GM18505 (cell line): ENCODE measurements at regions not wholly inside any gene's neighbourhood (a gene's known extent, or its start where the extent isn't known, plus 50 kb on each side); places are given as distances from the start of the nearest gene placed in this dataset.

Experiments
- ATAC-seq: cut with Tn5 transposase; IDR thresholded peaks from one replicate; pipeline ENCODE4 v1.9.1; 2021; ENCODE audit not compliant: unreplicated experiment
- POLR2A ChIP-seq: IDR thresholded peaks from 4 replicates; pipeline ENCODE4 v1.6.1; 2011; ENCODE audit warnings: borderline replicate concordance; ENCODE audit not compliant: insufficient read depth, insufficient read length; ENCODE audit errors: extremely low read depth

- ATAC-seq = no peak
- no peak for TF ChIP-seq POLR2A
Measured at GRCh38 chr2:34492561-34493455, 893.7 kb upstream of the FAM98A start.

- TF ChIP-seq POLR2A = no peak
- no peak for ATAC-seq
Measured at GRCh38 chr2:34486965-34487364, 887.9 kb upstream of the FAM98A start.

- ATAC-seq = no peak
- no peak for TF ChIP-seq POLR2A
Measured at GRCh38 chr2:34481542-34481941, 882.4 kb upstream of the FAM98A start.

DNA sequence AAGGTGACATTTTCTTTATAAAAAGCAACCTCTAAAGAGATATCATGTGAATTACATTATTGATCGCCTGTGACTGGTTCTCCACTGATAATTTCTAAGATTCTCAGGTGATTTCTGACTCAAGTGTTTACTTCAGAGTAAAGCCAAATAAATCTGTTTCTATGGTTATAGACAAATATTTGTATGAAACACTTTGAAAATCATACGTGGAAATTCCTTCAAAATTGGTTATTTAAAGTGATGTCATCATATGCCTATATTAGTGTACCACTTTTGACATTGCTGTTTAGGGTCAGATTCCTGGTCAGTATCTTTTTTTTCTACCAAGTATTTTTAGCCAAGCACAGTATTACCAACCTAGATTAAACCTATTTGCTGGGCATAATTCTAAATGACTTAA, 881.3 kb upstream of the FAM98A start:
- ATAC-seq = no peak
- no peak for TF ChIP-seq POLR2A

- no peak for TF ChIP-seq POLR2A
- ATAC-seq = no peak
Measured at GRCh38 chr2:34475156-34475555, 876.1 kb upstream of the FAM98A start.

DNA sequence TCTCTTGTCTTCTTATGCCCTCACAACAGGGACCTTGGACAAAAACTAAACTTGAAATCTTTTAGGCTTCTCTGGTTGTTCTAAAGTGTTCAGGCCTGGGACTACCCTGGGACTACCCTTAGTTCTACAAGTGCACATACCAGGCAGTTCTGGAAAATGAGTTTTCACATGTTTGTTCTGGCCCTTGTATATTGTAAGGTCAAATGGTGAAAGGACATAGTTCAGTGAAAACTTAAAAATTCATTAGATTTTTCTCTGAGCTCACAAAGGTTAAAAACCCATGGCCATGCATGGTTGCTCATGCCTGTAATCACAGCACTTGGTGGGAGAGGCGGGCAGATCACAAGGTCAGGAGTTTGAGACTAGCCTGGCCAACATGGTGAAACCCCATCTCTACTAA, 875.5 kb upstream of the FAM98A start:
- no peak for ATAC-seq
- TF ChIP-seq POLR2A = no peak

GRCh38 chr2:34447097-34447496, 848.0 kb upstream of the FAM98A start:
- TF ChIP-seq POLR2A = no peak
- ATAC-seq = no peak

DNA sequence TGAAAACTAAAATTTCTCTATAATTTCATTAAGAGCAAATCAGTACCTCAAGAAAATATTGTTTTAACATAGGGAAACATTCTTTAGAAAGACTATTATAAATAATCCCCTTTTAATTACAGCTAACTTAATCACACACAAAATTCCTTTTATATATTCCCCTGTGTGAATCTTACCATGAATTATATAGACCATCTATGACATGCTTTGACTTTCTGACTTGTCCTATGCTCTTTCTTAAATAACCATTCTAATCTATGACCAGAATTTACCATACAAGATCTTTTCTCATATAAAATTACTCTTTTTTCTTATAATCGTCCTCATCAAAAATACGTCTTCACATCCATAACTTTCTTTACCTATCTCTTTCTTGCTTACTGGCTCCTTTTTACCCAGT, 824.2 kb upstream of the FAM98A start:
- no peak for TF ChIP-seq POLR2A
- no peak for ATAC-seq

DNA sequence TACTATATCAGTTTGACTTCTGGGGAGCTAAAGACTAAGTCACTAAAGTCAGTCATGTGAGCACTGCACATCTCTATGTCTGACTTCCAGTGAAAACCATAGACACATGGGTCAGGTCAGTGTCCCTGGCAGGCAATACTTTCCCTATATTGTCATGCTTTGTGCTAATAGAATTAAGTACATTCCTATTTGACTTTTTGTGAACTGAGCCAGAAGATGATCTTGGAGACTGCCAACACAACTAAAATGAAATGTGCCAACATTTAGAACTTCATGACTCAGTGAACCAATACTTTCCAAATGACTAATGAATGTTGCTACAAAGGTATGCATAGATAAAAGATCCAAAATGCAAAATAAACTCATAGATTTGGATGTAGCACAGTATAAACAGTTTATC, 820.8 kb upstream of the FAM98A start:
- no peak for ATAC-seq
- TF ChIP-seq POLR2A = no peak

DNA sequence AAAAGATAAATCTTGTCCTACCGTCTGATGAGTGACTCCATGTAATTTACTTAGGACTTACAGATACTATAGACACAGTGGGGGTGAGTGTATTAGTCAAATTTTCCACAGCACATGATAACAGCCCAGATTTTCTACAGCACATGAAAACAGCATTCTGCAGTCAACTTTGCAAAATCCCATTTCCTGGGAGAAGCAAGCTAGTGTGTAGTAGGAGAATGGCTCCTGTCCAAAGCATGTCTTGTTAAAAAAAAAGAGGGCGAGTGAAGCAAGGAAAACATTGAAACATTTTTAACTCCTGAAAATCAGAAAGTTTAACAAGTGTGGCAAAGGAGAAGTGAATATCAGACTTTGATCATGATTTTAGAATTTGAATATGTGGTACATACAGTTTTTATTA, 817.8 kb upstream of the FAM98A start:
- TF ChIP-seq POLR2A = no peak
- no peak for ATAC-seq

DNA sequence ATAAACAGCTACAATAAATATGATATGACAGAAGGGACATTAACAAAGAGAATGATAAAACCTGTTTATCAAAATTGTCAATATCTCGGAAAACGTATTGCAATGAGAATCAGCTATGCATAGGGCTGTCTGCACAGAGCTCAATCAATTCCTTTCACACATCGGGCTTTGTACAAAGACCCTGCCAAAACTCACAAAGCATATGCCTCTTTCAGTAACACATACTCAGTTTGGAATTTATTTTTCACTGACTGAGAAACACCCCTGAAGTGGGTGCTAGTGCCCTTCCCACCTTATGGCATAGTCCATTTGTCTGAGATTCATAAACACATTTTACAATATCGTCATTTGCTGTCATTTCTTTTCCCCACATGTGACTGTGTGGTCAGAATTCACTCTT, 815.8 kb upstream of the FAM98A start:
- no peak for TF ChIP-seq POLR2A
- no peak for ATAC-seq

DNA sequence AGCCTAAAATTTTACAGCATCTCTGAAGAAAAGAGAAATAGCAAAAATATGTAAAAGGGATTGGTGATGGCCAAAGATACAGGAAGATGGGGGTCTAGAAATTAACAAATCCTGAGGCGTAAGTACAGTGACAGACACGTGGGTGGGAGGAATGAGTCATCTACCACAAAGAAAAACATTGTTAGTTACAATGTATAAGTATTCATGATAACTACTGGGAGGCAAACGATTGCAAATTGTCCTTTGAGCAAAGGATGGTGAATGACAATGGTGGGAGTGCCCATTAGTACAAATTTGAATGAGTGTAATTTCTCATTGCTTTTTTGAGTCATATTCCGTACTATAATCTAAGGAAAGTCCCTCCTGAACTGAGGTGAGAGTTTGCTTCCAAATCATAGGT, 809.0 kb upstream of the FAM98A start:
- ATAC-seq = no peak
- TF ChIP-seq POLR2A = no peak

DNA sequence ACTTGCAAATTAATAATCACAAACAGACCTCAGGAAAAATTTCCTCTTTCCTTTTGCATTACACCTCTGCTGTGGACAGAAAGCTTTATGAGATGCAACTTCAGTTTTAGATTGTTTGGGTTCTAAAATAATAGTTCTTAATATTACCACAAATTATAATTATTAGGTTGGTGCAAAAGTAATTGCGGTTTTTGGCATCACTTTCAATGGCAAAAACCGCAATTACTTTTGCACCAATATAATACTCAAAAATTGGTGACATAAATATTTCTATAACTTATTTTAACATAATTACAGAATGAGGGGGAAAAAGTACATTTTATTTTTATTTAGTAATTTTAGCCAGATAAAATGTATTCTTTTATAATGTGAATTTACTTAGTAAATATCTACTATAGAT, 804.4 kb upstream of the FAM98A start:
- no peak for TF ChIP-seq POLR2A
- no peak for ATAC-seq

DNA sequence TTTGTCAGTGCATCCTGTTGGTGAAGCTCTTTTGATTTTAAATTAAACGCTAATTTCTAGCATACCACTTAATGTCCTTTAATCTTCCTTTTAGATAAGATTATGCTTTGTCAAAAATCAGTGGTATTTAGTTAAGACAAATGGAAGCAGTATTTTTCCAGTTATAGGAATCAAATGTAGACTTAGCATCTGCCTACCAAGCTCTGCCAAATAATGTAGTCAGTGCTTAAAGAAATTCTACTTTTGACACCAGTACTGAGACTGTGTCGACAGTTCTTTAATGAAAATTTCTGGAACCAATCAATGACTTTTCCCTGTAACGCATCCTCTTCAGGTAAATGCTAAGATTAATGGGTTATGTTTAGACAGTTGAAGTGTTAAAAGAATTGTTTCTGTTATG, 803.3 kb upstream of the FAM98A start:
- TF ChIP-seq POLR2A = no peak
- ATAC-seq = no peak
